CD14-positive monocyte (primary cell): ENCODE measurements at regions not wholly inside any gene's neighbourhood (a gene's known extent, or its start where the extent isn't known, plus 50 kb on each side); places are given as distances from the start of the nearest gene placed in this dataset.

Source experiments
- DNase-seq, 3 donors: peaks; one replicate each; pipeline ENCODE4 v3.0.0-alpha.2; 2011 to 2022
- H2AFZ ChIP-seq: 2 replicates; pipeline ENCODE4 v1.6.0; 2012; ENCODE audit warnings: mild to moderate bottlenecking, low read depth, low read length, inconsistent platforms; ENCODE audit not compliant: insufficient read depth, poor library complexity, severe bottlenecking
- H3K27ac ChIP-seq, 2 donors: 1 replicate in 1 of 2; 2 replicates in 1 of 2; pipeline ENCODE4 v1.5.1; 2012 to 2013; ENCODE audit warnings: low read length in 2 of 2, control low read depth in 1 of 2, inconsistent platforms in 1 of 2, low read depth in 1 of 2, mild to moderate bottlenecking in 1 of 2
- H3K27me3 ChIP-seq, 2 donors: one replicate each; pipeline versions ENCODE4 v1.6.0 to v1.6.1; 2011 to 2013; ENCODE audit warnings: low read length in 2 of 2; ENCODE audit not compliant: control insufficient read depth in 2 of 2, insufficient read depth in 2 of 2
- H3K36me3 ChIP-seq, 2 donors: replicated peaks in 1 of 2; 1 replicate in 1 of 2; 2 replicates in 1 of 2; pipeline versions ENCODE4 v1.5.1 to v1.6.1; 2012 to 2013; ENCODE audit warnings: low read length in 2 of 2, control low read depth in 1 of 2, inconsistent platforms in 1 of 2, mild to moderate bottlenecking in 1 of 2; ENCODE audit not compliant: insufficient read depth in 2 of 2, control insufficient read depth in 1 of 2
- H3K4me1 ChIP-seq, 2 donors: 1 replicate in 1 of 2; 2 replicates in 1 of 2; pipeline versions ENCODE4 v1.5.1 to v1.6.1; 2012 to 2013; ENCODE audit warnings: low read length in 2 of 2, control low read depth in 1 of 2, inconsistent platforms in 1 of 2, mild to moderate bottlenecking in 1 of 2, moderate library complexity in 1 of 2; ENCODE audit not compliant: insufficient read depth in 2 of 2, control insufficient read depth in 1 of 2
- H3K4me2 ChIP-seq: replicated peaks from 2 replicates; pipeline ENCODE3; 2012; ENCODE audit warnings: low read length, moderate library complexity, mild to moderate bottlenecking; ENCODE audit not compliant: poor library complexity, severe bottlenecking; ENCODE audit errors: extremely low read depth
- H3K4me3 ChIP-seq, 3 experiments: fragments of 200-600 bp in 1 of 3; sonication (generic) in 1 of 3; replicated peaks in 1 of 3; 1 replicate in 2 of 3; 2 replicates in 1 of 3; pipeline ENCODE4 v1.5.1; 2011 to 2013; ENCODE audit warnings: low read length in 3 of 3, mild to moderate bottlenecking in 3 of 3, control low read depth in 2 of 3, low read depth in 2 of 3, inconsistent platforms in 1 of 3, moderate library complexity in 1 of 3
- H3K79me2 ChIP-seq: 2 replicates; pipeline ENCODE4 v1.6.0; 2012; ENCODE audit warnings: mild to moderate bottlenecking, control low read depth, inconsistent platforms, low read length, moderate library complexity; ENCODE audit not compliant: insufficient read depth
- H3K9ac ChIP-seq: 2 replicates; pipeline ENCODE4 v1.6.0; 2017; ENCODE audit warnings: low read length, mild to moderate bottlenecking; ENCODE audit not compliant: insufficient read depth, poor library complexity, severe bottlenecking
- H3K9me3 ChIP-seq, 2 donors: replicated peaks in 1 of 2; 1 replicate in 1 of 2; 2 replicates in 1 of 2; pipeline versions ENCODE4 v1.5.1 to v1.6.1; 2012 to 2013; ENCODE audit warnings: low read length in 2 of 2, control low read depth in 1 of 2; ENCODE audit not compliant: control insufficient read depth in 1 of 2, insufficient read depth in 1 of 2
- H4K20me1 ChIP-seq: 2 replicates; pipeline ENCODE4 v1.6.0; 2012; ENCODE audit warnings: mild to moderate bottlenecking, low read length, control low read depth, moderate library complexity; ENCODE audit not compliant: insufficient read depth
- H3K27ac Mint-ChIP-seq, 7 donors: one replicate each; pipeline ENCODE4 v1.8.0; 2020; ENCODE audit warnings: mild to moderate bottlenecking in 7 of 7, mixed read lengths in 7 of 7, moderate library complexity in 6 of 7, inconsistent platforms in 2 of 7
- H3K27me3 Mint-ChIP-seq, 3 donors: one replicate each; pipeline ENCODE4 v1.8.0; 2021 to 2022; ENCODE audit warnings: low read depth in 3 of 3, mild to moderate bottlenecking in 3 of 3, mixed read lengths in 3 of 3, moderate library complexity in 3 of 3, inconsistent platforms in 1 of 3
- H3K36me3 Mint-ChIP-seq, 2 donors: one replicate each; pipeline ENCODE4 v1.8.0; 2020; ENCODE audit warnings: mixed read lengths in 2 of 2, inconsistent platforms in 1 of 2, mild to moderate bottlenecking in 1 of 2
- H3K4me1 Mint-ChIP-seq: one replicate; pipeline ENCODE4 v1.8.0; 2020; ENCODE audit warnings: mild to moderate bottlenecking, mixed read lengths
- H3K4me3 Mint-ChIP-seq, 2 donors: one replicate each; pipeline ENCODE4 v1.8.0; 2020; ENCODE audit warnings: mild to moderate bottlenecking in 2 of 2, mixed read lengths in 2 of 2, moderate library complexity in 1 of 2
- H3K9me3 Mint-ChIP-seq, 7 donors: one replicate each; pipeline ENCODE4 v1.8.0; 2020 to 2022; ENCODE audit warnings: mixed read lengths in 7 of 7, mild to moderate bottlenecking in 6 of 7, moderate library complexity in 6 of 7, inconsistent platforms in 2 of 7
- WGBS: methylation state at CpG from one replicate; pipeline ENCODE4 v1.1.5; 2013; ENCODE audit warnings: missing lambda C conversion rate; ENCODE audit not compliant: insufficient coverage; 5-methylcytosine and 5-hydroxymethylcytosine counted together
- intact Hi-C, 2 donors: fragments of 100-400 bp; cut with micrococcal nuclease; formaldehyde crosslinking; loops; one replicate each; pipeline versions ENCODE4 v1.15.0 to v1.15.1; 2023
- TF ChIP-seq, protein P1 (sequence below): fragments of 200-600 bp; IDR thresholded peaks from one replicate; pipeline ENCODE4 v1.8.0; 2022; ENCODE audit warnings: antibody characterized with exemption, mild to moderate bottlenecking

DNA sequence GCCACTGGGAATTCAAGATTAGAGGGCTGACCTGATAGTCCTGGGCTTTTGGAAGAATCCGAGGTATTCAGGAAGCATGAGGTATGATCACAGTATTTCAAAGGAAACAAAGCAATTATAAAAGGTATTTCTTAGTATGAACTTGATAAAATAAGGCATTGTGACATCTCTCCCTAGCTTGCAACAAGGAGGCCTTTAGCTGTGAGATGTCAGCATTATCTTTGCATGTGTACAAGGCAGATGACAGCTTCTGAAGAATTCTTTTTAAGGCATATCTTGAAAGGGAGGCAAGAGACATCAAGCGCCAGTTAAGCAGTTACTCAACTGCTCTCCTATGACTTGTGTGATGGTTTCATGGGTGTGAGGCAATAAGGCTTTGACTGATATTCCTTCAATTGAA, 1123.7 kb downstream of the PLA2G4A start:
- Histone ChIP-seq H3K36me3 (no peaks in the 10 kb centered on the region), H3K27me3 (no peaks in the 10 kb centered on the region), H3K9me3 (peaks cover 0 to 5% of the 10 kb centered on the region in 2 donors), H3K4me3 (no peak overlapping the region), H3K9ac (no peak overlapping the region), H2AFZ (no peak overlapping the region), H4K20me1 (no peaks in the 10 kb centered on the region), H3K4me2 (no peak overlapping the region), H3K27ac (no peak overlapping the region), H3K4me1 (no peaks in the 10 kb centered on the region), H3K79me2 (no peaks in the 10 kb centered on the region)
- TF ChIP-seq, protein P1, sequence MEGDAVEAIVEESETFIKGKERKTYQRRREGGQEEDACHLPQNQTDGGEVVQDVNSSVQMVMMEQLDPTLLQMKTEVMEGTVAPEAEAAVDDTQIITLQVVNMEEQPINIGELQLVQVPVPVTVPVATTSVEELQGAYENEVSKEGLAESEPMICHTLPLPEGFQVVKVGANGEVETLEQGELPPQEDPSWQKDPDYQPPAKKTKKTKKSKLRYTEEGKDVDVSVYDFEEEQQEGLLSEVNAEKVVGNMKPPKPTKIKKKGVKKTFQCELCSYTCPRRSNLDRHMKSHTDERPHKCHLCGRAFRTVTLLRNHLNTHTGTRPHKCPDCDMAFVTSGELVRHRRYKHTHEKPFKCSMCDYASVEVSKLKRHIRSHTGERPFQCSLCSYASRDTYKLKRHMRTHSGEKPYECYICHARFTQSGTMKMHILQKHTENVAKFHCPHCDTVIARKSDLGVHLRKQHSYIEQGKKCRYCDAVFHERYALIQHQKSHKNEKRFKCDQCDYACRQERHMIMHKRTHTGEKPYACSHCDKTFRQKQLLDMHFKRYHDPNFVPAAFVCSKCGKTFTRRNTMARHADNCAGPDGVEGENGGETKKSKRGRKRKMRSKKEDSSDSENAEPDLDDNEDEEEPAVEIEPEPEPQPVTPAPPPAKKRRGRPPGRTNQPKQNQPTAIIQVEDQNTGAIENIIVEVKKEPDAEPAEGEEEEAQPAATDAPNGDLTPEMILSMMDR, result no peak
- H3K27me3 Mint-ChIP-seq, result no peaks in the 10 kb centered on the region
- DNase-seq, result no peak
- H3K27ac Mint-ChIP-seq, result no peak overlapping the region
- WGBS, result no CpG with 5 or more reads among the region's 2 CpGs
- intact Hi-C loops, result no loop called here
- H3K4me3 Mint-ChIP-seq, result no peak overlapping the region
- H3K36me3 Mint-ChIP-seq, result no peaks in the 10 kb centered on the region
- peaks cover 2 to 13% (median 10%) of the 10 kb centered on the region in 7 donors for H3K9me3 Mint-ChIP-seq
- H3K4me1 Mint-ChIP-seq, result no peaks in the 10 kb centered on the region

DNA sequence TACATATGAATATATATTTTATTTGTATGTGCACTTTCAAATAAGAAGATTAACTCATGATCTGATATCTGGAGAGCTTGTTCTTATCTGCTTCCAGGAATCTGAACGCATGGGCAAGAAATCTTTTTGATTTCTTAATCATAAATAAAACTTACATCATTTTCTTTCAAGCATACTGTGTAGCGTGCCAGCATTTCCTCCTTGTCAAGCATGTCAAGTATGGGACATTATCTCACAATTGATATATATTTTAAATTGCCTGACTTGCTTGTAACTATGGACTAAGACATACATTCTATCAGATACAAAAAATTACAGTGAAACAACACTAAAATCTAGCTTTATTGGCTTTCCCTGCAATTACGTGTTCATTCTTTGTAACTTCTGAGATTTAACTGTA, 1128.2 kb downstream of the PLA2G4A start:
- H3K4me3 ChIP-seq, result no peak overlapping the region
- H3K36me3 Mint-ChIP-seq, result no peaks in the 10 kb centered on the region
- no peak overlapping the region for H3K4me3 Mint-ChIP-seq
- H3K27ac Mint-ChIP-seq, result no peak overlapping the region
- H4K20me1 ChIP-seq, result no peaks in the 10 kb centered on the region
- peaks cover 0 to 9% (median 5%) of the 10 kb centered on the region in 7 donors for H3K9me3 Mint-ChIP-seq
- H3K4me1 Mint-ChIP-seq, result no peaks in the 10 kb centered on the region
- no CpG with 5 or more reads among the region's 3 CpGs for WGBS
- intact Hi-C loops, result no loop called here
- no peaks in the 10 kb centered on the region for H3K9me3 ChIP-seq
- H3K36me3 ChIP-seq, result no peaks in the 10 kb centered on the region
- no peaks in the 10 kb centered on the region for H3K79me2 ChIP-seq
- H2AFZ ChIP-seq, result no peak overlapping the region
- H3K4me1 ChIP-seq, result no peaks in the 10 kb centered on the region
- no peak for DNase-seq
- no peaks in the 10 kb centered on the region for H3K27me3 ChIP-seq
- H3K4me2 ChIP-seq, result no peak overlapping the region
- TF ChIP-seq, protein P1, result no peak
- H3K27ac ChIP-seq, result no peak overlapping the region
- H3K9ac ChIP-seq, result no peak overlapping the region
- no peaks in the 10 kb centered on the region for H3K27me3 Mint-ChIP-seq
